Fibroblast of skin of left biceps (primary cell): ENCODE measurements at regions not wholly inside any gene's neighbourhood (a gene's known extent, or its start where the extent isn't known, plus 50 kb on each side); places are given as distances from the start of the nearest gene placed in this dataset.
A peak's percentile ranks its signal among the peaks of the same experiment; 100 is the strongest.
"Not testable (repeated sequence)": the region's sequence is repeated elsewhere in the genome, so short reads cannot be mapped to it uniquely, and the experiment has no call there.

Experiments used
- DNase-seq, 2 experiments: peaks; one replicate each; pipeline ENCODE4 v3.0.0-alpha.2; 2013; ENCODE audit warnings: low read depth in 2 of 2

DNA sequence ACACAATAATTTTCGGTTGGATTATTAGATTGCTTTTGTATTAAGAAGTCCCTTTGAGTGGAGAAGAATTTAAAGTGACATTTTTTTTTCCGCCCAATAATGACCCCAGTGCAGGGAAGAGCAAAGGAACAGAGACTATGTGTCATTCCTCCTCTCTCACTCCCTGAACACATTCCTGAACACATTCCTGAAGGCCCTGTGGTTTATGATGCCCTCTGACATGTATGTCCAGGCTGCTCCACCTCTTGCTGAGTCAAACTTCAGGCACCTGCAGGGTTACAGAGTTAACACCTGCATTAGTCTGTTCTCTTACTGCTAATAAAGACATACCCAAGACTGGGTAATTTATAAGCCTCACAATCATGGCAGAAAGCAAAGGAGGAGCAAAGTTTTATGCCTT is 704.0 kb upstream of the LRRN3 start:
- DNase-seq = peak in 1 of 2 experiments; percentile 0

DNA sequence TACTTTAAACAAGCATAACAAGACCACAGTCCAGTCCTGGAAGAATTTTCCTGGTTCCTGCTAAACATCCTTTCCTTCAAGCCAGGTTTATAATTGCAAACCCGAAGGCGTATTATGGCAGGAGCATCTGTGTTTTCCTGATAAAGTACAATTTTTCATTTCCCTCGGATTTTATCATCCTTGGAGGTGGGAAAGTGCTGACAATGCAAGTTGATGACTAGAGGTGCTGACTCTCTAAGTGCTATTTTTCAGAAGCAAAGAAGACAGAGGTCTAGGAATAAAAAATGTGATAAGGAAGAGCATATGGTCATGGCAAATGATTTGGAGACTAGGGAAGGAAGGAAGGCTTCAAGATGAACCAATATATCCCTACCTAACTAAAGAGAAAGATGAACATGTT is 703.2 kb upstream of the LRRN3 start:
- DNase-seq = no peak

- DNase-seq = no peak
Measured at GRCh38 chr7:110388457-110388856, 702.5 kb upstream of the LRRN3 start.

DNA sequence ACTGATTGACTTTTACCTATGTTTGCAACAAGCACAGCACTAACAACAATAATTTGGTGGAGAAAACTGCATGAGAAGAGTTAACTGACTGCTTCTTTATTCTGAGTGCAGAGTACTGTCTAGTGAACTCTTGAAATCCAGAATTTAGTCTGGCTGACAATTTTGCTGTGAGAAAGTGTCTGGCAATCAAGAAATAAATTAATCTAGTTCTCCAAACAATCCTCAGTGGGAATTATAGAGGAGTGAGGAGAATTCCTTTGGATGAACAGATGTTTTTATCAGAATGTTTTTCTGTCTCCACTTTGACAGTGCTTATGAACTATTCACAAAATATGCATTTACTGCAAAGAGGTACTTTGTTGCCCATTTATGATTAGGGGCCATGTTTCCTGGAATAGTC is 694.9 kb upstream of the LRRN3 start:
- DNase-seq = no peak

GRCh38 chr7:110397927-110398660 is 692.8 kb upstream of the LRRN3 start:
- no peak for DNase-seq

- no peak for DNase-seq
Measured at GRCh38 chr7:110399421-110399820, 691.5 kb upstream of the LRRN3 start.

DNA sequence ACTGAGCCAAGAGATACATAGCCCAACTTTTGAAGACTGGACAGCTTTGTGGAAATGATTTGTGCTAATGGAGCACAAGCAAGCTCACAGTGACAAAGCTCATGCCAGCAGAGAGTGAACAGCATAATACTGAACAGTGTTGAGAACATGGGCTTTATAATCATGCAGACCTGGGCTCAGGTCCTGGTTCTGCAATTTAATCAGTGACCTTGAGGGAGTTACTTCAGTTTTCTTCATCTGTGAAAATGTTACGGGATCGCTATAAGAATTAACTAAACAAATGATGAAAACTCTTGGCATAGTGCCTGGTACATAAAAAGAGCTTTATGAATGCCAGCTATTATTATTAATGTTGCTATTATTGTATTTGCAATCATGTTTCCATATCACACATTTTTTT is 690.5 kb upstream of the LRRN3 start:
- no peak for DNase-seq

GRCh38 chr7:110407242-110407641 is 683.7 kb upstream of the LRRN3 start:
- DNase-seq = no peak

DNA sequence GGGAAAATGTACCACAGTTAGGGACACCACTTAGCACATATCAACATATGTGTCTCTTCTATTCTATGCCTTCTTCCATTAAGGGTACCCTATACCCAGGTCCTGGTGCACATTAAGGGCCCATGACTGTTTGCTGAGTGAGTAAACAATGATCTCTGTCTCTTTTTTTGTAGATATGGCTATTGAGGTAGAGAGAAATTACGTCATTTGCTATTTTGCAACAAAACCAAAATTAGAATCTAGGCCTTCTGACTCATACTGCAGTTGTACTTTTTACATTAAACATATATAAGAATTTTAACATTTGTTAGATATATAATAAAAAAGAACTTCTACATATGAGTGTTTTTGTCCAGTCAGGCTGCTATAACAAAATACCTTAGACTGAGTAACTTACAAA is 683.2 kb upstream of the LRRN3 start:
- DNase-seq = no peak

GRCh38 chr7:110412614-110413013 is 678.3 kb upstream of the LRRN3 start:
- no peak for DNase-seq

DNA sequence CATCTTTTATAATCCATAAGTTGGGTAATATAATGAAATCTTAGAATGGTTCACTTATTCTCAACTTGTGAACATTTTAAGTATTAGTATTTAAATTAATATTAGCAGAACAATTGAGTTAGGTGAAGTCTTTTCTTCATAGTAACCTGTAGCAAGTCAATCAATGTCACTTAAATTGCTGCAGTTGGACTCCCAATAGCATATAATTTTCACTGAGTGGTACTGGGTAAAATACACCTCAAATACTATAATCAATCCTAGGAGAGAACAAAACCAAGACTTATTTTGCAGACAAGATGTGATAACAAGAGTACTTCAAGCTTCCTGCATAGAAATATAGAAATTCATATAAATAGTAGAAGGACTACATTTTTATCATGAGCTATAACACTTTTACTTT is 677.9 kb upstream of the LRRN3 start:
- DNase-seq = no peak

DNA sequence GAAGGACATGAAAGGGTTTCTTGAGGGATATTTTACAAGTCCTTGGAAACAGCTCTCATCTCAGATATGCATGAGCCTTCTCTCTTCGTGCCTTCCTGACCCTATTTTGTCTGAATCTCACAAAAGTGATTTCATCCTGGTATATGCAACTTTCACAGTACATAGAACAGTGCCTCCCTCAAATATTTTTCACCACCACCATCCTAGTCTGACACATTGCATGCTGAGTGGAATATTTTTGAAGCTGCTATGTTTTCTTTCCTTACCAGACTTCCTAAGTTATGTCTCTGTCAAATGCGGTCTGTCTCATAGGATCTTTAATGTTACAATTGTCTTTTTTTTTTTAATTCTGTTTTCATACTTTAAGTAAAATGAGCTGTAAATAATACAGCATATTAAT is 673.3 kb upstream of the LRRN3 start:
- no peak for DNase-seq

- no peak for DNase-seq
Measured at GRCh38 chr7:110418659-110419280, 672.2 kb upstream of the LRRN3 start.

DNA sequence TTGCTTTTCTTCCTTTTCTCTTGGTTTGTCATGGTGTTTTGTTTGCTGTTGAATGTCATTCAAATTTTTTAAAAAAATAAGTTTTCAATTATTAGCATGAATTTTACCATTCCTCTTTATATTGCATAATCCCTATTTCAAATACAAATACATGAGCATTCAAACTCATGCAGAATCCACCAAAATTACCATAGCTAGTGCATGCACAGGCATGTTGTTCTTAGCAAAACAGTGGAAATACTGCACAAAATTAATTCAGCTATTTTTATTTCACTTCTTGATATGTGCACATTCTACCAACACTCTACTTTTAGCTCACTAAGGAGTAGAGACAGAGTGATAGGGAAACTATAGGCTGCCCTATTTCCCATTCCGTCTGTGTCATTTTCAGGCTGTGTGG is 670.1 kb upstream of the LRRN3 start:
- DNase-seq = no peak

DNA sequence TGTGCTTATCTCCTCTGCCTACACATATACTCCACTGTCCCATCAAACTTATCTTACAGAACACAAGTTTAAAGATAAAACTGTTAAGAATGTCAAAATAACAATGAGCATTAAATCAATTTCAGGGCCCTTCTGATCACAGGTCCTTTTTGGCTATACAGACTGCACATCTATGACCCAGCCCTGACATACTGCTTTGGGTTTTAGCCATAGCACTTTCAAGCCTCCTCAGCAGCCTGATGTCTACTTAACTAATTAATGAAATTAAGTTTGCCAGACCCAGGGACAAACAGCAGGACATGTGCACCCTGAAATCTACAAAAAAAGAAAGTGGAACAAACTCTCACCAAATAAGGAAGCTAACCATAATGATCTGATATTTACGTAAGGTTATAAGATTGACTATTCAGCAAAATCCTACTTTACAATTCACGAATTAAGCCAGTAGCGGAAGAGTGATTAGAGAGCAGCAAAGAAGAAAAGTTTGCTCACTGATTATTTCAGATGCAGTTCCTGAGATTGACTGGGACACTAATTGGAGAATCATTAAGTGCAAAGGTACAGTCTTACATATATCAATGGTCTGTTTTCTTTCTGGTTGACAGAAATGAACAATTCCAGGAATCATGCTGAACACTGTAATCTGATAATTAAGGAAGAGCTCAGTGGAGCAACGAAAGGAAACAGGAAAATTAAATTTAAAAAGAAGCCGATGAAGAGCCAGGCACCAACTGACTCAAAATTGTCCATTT is 669.3 kb upstream of the LRRN3 start:
- no peak for DNase-seq

DNA sequence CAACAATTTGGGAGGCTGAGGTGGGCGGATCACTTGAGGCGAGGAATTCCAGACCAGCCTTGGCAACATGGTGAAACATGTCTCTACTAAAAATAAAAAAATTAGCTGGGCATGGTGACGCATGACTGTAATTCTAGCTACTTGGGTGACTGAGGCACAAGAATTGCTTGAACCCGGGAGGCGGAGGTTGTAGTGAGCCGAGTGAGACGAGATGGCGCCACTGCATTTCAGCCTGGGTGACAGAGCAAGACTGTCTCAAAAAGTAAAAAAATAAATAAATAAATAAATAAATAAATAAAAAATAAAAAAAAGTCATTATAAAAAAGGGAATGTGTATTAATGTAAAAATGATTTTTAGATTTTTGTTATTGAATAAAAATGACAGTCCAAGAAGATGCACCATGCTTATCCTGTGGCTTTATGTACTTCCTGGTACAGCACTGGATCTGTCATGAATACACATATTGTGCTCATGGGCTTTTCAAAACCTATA is 658.8 kb upstream of the LRRN3 start:
- DNase-seq = no peak

DNA sequence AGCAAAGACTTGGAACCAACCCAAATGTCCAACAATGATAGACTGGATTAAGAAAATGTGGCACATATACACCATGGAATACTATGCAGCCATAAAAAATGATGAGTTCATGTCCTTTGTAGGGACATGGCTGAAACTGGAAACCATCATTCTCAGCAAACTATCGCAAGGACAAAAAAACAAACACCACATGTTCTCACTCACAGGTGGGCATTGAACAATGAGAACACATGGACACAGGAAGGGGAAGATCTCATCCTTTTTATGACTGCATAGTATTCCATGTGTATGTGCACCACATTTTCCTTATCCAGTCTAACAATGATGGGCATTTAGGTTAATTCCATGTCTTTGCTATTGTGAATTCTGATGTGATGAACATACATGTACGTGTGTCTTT is 652.0 kb upstream of the LRRN3 start:
- DNase-seq = not testable (repeated sequence)

DNA sequence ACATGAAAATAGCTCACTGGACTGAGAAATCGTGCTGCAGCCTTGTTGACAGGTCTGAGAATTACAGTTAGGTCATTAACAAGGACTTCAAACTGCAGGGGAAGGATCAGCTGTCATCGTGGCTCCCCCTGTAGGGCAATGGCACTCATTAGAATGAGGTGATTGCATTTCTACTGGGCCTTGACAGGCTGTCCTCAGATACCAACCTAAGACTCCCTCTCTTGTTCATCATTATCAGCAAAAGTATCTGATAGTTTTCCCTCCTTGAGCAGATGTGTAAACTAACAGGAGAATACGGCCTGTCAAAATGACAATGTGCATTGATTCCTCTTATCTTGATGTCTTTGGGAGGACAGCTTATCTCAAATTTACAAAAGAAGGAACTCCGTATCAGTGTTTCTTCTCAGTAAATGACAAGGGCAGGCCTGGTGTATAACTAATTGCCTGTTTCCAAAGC is 648.5 kb upstream of the LRRN3 start:
- no peak for DNase-seq

- no peak for DNase-seq
Measured at GRCh38 chr7:110446658-110447057, 644.3 kb upstream of the LRRN3 start.

- no peak for DNase-seq
Measured at GRCh38 chr7:110448918-110449317, 642.0 kb upstream of the LRRN3 start.

DNA sequence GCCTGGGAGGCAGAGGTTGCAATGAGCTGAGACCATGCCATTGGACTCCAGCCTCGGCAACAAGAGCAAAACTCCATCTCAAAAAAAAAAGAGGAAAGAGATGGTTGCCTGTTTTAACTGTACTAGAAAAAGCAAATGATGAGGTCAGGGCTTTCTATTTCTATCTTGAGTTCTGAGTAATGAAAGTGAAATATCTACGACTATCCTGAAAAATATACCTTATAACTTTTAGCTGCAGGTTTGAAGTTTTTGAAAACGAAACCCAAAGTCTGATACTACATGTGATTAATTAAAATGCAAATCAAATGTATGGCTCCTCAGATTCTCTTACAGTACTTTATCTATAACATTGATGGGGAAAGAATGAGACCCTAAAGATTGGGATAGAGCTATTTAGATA is 636.2 kb upstream of the LRRN3 start:
- no peak for DNase-seq

DNA sequence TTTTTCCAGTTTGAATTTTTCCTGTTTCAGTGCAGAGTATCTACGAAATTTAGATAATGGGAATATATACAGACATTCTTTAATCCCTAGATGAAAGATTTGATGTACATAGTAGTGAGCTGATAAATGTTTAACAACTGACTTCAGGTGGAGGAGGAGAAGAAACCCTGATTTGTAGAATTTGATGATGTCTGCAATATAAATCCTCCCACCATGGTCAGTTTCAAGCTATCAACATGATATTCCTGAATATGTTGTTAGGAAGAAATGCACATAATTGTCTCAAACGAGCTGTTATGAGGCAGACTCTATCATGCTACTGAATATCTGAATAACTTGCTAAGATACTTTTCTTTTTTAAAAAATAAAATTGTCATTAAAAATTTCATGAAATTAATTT is 629.3 kb upstream of the LRRN3 start:
- no peak for DNase-seq

DNA sequence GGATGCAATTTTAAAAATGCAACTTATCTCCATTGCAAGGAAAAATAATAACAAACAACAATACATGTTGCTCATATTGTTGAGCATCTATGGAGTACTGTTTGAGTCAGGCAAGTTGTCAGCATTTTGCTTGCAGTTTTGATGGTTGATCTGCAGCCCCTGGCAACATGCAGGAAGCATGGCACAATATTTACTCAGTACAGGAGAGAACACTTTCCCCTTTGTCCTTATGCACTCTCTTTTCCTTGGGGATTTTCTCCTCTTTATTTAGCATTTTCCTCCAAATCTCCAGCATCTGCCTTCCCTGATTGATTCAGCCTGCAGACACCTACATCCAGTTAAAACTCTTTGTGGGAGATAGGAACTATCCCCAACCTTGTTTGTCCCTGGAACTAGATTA is 620.5 kb upstream of the LRRN3 start:
- no peak for DNase-seq
